Left forelimb (tissue), 1 donor: ENCODE measurements at regions not wholly inside any gene's neighbourhood (a gene's known extent, or its start where the extent isn't known, plus 50 kb on each side); places are given as distances from the start of the nearest gene placed in this dataset.

Experiments
- DNase-seq: peaks from one replicate; pipeline ENCODE4 v3.0.0-alpha.2; 2018; ENCODE audit warnings: low spot score

DNA sequence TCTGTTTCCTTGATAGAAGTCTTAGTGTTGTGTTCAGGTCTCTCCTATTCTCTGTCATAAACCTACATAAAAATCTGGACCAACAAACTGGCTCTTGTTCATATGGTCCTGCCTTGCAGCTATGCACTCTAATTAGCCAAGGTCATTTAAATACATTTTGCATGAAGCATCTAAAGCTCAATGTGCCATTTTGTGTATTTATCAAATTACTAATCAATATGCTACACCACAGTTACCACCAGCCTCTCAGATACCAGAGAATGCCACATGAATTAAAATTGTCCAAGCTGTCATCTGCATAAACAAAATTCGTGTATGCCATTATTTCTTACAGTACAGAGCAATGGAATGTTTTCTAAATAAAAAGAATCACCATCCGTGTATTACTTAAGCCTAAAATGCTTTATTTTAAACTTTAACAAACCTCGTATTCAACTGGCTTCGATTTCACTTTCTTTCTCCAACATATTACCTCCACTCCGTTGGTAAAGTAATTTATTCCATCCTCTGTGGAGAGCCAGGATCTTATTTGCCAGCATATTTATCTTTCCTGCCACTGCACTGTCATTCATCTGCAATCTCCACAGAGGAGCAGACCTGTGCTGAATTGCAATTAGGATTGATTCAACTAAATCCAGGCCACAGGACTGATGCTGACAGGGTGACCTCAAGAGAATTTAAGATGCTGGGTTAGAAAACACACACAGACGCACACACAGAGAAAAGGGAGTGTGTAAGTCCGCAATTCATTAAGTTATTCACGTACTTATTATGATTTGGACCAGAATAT, 284.1 kb upstream of the FOXG1 start:
- no peak for DNase-seq

- no peak for DNase-seq
Measured at GRCh38 chr14:28483506-28483905, 283.1 kb upstream of the FOXG1 start.

- DNase-seq, result no peak
Measured at GRCh38 chr14:28488684-28489083, 277.9 kb upstream of the FOXG1 start.

DNA sequence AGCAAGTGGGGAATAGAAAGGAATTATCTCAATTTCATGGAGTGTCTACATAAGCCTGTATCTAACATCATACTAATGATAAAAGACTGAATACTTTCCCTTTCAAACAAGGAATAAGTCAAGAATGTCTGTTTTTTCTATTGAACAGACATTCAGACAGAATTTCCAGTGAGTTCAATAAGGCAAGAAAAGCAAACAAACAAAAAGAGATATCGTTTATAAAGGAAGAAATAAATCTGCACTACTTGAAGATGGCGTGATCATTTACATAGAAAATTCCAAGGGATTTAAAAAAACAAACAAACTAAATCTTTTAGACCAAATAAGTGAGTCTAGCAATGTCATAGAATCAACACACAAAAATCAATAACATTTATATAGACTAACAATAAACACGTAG, 273.1 kb upstream of the FOXG1 start:
- DNase-seq, result no peak

DNA sequence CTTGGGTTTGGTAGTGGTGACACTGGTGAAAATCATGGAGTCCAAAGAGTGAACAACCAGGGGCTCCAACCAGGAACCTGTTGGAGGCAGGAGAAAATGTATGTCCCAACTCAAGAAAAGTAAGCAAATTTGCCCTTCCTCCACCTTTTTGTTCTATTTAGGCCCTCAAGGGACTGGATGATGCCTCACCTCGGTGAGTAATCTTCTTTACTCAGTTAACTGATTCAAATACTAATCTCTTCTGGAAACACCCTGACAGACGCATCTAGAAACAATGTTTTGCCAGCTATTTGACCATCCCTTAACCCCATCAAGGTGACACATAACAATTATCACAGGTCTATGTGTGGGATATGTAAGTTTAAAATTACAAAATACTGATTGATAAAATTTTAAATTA, 272.4 kb upstream of the FOXG1 start:
- DNase-seq, result no peak

DNA sequence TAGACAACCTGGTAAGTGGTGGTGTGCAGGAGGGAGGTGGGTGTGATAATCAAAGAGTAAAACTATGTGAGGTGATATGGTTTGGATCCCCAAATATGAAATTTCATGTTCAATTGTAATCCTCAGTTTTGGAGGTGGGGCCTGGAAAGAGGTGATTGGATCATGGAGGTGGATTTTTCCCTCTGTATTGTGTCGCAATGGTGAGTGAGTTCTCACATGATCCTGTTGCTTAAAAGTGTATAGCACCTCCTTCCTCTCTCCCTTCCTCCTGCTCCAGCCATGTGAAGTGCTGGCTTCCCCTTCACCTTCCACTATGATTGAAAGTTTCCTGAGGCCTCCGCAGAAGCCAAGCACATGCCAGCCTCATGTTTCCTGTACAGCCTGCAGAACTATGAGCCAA, 270.2 kb upstream of the FOXG1 start:
- DNase-seq, result no peak

DNA sequence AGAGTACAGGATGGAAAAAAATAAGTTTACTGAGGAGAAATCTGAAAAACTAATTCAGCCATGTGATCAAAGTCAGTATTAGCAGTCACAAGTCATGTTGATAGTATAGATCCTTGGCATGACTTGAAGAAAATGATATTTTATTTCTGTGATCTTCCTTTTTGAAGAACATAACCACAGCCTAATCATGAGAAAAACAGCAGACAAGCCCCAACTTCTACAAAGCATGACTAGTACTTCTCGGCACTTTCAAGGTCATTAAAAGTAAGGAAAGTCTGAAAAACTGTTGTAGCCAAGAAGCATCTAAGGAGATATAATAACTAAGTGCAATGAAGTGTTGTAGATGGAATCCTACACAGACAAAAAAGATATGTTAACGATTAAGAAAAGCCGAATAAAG, 264.1 kb upstream of the FOXG1 start:
- no peak for DNase-seq

DNA sequence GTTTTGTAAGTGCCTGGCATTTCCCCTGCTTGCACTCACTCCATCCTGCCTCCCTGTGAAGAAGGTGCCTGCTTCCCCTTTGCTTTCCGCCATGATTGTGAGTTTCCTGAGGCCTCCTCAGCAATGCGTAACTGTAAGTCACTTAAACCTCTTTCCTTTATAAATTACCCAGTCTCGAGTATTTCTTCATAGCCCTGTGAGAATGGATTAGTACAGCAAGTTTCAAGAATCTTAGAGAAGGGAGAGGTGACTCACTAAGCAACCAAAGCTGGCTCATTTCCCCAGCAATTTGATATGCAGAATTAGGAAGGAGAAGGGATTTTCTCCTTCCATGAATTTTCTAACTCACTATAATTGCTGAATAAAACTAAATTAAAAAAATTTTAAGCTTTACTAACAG, 251.0 kb upstream of the FOXG1 start:
- DNase-seq, result no peak

- DNase-seq, result no peak
Measured at GRCh38 chr14:28536889-28537288, 229.7 kb upstream of the FOXG1 start.

DNA sequence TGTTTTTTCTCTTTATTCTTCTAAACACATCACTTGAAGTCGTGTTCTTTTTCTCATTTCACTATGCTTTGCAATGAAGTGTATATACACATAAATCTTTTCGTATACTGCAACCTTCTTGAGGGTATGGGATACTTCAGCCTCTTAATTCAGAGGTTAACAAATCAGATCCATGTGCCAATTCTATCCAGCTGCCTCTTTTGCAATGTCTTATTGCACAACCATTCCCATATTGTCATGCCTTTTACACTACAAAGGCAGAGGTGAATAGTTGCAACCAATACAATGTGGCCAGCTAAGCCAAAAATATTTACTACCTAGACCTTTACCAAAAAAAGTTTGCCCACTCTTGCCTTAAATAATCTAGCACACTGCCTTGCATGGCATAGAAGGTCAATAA, 224.5 kb upstream of the FOXG1 start:
- no peak for DNase-seq

DNA sequence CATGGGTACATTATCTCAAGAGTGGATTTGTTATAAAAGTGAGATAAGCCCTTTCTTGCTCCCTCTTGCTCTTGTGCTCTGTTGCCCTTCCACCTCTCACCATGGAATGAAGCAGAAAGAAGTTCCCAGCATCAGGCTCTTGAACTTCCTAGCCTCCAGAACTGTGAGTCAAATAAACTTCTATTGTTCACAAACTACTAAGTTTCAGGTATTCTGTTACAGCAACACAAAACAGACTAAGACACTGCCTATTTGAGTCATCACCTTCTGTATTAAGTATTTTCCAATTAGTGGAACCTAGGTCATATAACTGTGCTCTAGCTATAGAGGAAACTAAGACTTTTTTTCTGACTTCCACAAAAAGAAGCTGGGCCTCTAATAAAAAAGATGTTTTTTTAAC, 201.2 kb upstream of the FOXG1 start:
- no peak for DNase-seq

- no peak for DNase-seq
Measured at GRCh38 chr14:28570391-28570790, 196.2 kb upstream of the FOXG1 start.

GRCh38 chr14:28571636-28572035, 195.0 kb upstream of the FOXG1 start:
- DNase-seq, result no peak

GRCh38 chr14:28576523-28576922, 190.1 kb upstream of the FOXG1 start:
- no peak for DNase-seq

DNA sequence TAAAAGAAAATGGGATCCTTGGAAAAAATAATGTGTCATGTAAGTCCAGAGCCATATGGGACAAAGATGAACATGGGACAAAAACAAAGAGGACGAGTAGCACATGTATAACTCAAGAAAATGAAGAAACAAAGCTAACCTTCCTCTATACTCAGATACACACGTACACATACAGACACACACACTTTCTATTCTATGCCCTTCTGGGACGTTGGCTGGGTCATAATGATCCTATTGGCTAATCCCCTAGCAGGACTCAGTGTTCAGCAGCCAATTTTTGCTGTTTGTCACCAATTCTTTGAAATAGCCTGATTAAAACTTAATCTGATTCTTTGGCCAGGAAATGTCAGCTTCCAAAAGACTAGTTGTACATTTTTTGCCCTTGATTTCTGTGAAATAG, 189.4 kb upstream of the FOXG1 start:
- DNase-seq, result no peak

DNA sequence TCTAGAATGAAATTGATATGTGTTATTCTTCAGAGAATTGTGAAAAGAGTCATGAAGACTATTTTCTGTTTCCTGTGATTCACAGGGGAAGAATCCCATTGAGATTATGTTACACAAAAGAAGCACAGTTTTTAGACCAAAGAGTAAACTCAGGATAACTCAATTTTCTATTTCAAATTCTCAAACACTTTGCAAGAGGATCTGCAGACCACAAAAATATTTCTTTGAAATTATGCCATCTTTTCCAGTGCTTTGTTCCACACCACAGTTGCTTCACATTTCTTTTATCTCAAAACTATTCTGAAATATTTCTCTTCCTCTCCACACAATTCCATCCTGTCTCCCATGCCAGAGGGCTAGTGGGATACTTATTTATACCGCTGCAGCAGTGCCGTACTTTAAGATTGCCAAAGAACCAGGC, 188.9 kb upstream of the FOXG1 start:
- DNase-seq, result no peak

DNA sequence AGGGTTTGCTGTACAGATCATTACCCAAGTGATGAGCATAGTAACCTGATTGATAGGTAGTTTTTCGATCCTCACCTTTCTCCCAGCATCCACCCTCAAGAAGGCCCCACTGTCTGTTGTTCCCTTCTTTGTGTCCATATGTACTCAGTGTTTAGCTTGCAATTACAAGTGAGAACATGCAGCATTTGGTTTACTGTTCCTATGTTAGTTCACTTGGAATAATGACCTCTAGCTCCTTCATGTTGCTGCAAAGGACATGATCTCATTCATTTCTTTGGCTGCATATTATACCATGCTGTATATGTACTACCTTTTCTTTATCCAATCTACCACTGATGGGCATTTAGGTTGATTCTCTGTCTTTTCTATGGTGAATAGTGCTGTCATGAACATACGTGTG, 181.6 kb upstream of the FOXG1 start:
- DNase-seq, result no peak

GRCh38 chr14:28589792-28590191, 176.8 kb upstream of the FOXG1 start:
- no peak for DNase-seq

DNA sequence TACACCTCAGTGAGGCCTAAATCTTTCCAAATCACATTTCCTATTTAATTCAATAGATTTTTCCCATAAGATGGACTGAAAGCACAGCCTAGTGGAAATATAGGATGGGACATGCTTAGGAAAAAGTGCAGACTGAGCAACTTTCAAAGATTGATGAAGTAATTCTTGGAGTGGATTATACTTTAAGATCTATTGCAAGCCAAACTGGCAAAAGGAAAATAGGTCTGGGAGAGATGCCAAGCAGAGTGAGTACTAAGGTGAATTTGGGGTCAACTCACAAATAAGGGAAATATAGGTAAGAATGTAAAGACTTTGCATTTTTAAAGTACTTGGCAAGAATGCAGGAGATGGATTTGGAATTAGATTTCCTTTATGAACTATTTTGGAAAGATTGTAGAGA, 170.2 kb upstream of the FOXG1 start:
- DNase-seq, result no peak

GRCh38 chr14:28599191-28599590, 167.4 kb upstream of the FOXG1 start:
- no peak for DNase-seq

GRCh38 chr14:28599605-28600004, 167.0 kb upstream of the FOXG1 start:
- DNase-seq, result no peak

GRCh38 chr14:28603606-28604005, 163.0 kb upstream of the FOXG1 start:
- DNase-seq, result no peak

GRCh38 chr14:28607661-28608060, 158.9 kb upstream of the FOXG1 start:
- no peak for DNase-seq

DNA sequence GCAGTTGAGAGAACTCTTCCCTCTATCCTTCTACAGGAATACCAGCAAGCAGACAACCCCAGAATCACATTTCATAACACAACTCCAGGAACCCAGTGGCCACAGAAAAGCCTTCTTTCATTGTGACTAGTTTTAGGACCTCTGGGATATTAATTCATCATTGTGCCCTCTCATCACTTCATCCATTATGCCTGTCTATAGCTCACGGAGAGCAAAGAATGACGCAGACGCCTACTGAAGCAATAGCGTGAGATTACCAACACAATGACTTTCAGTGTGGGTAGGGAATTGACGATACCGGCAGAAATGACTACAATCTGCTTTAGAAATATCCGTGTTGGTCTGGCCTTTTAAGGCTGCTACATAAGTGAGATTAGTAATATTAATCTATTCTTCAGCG, 158.1 kb upstream of the FOXG1 start:
- DNase-seq, result no peak
